GM23338 (cell line): ENCODE measurements at regions not wholly inside any gene's neighbourhood (a gene's known extent, or its start where the extent isn't known, plus 50 kb on each side); places are given as distances from the start of the nearest gene placed in this dataset.

Source experiments
- CTCF ChIP-seq, 2 experiments: fragments of 200-600 bp in 1 of 2; sonication (generic) in 1 of 2; conservative IDR thresholded peaks; 2 replicates each; pipeline versions ENCODE4 v1.5.1 to v1.6.1; 2016 to 2017; ENCODE audit warnings: antibody characterized with exemption in 2 of 2, low read depth in 2 of 2, mild to moderate bottlenecking in 2 of 2, moderate library complexity in 1 of 2
- EZH2 ChIP-seq: fragments of 200-600 bp; sonication (generic); IDR thresholded peaks from one replicate; pipeline ENCODE4 v1.8.0; 2017; ENCODE audit warnings: antibody characterized with exemption, mild to moderate bottlenecking, low read depth; ENCODE audit not compliant: unreplicated experiment
- JUNB ChIP-seq: IDR thresholded peaks from one replicate; pipeline ENCODE4 v1.6.1; 2016; ENCODE audit warnings: antibody characterized with exemption; ENCODE audit not compliant: unreplicated experiment
- POLR2AphosphoS5 ChIP-seq: IDR thresholded peaks from 2 replicates; pipeline ENCODE4 v1.6.1; 2016; ENCODE audit warnings: antibody characterized with exemption, low read depth
- REST ChIP-seq: IDR thresholded peaks from one replicate; pipeline ENCODE4 v1.6.1; 2018; ENCODE audit warnings: antibody characterized with exemption; ENCODE audit not compliant: unreplicated experiment
- STAT1 ChIP-seq: IDR thresholded peaks from one replicate; pipeline ENCODE4 v1.6.1; 2016; ENCODE audit warnings: antibody characterized with exemption; ENCODE audit not compliant: unreplicated experiment

DNA sequence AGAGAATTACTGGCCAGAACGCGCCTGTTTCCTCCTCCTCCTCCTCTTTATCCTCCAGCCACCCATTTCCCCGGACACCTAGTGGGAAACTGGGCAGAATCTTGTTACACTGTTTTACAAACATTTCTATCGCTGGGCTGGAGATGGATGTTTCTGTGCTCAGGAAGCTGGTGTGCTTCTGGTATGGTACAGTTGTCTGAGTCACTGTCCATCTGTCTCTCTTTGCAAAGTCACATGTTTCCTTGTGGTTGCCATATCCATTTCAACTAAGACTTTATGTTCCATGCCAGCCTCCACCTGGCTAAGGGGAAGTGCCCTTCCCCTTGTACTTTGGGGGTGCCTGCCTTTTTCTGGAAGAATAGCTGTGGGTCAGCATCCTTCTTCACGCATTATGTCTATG, 52.9 kb upstream of the SLC22A16 start:
- TF ChIP-seq REST, result no peak
- no peak for TF ChIP-seq CTCF (conservative IDR thresholded peaks at IDR 0.05; ENCODE audit: low read depth in 2 of 2)
- no peak for TF ChIP-seq STAT1
- TF ChIP-seq JUNB, result no peak
- TF ChIP-seq EZH2, result no peak
- no peak for TF ChIP-seq POLR2AphosphoS5
